SW480 (cell line): ENCODE measurements at regions not wholly inside any gene's neighbourhood (a gene's known extent, or its start where the extent isn't known, plus 50 kb on each side); places are given as distances from the start of the nearest gene placed in this dataset.
A peak's percentile ranks its signal among the peaks of the same experiment; 100 is the strongest.

Source experiments
- DNase-seq: peaks from one replicate; pipeline ENCODE4 v3.0.0-alpha.2; 2016; ENCODE audit warnings: low spot score

- no peak for DNase-seq
These were observed 1355.6 kb downstream of the FAM133A start for GRCh38 chrX:95029571-95029970.

- no peak for DNase-seq
These were observed 1366.1 kb downstream of the FAM133A start for GRCh38 chrX:95040104-95040503.

GRCh38 chrX:95044331-95044730 lies 1370.3 kb downstream of the FAM133A start:
- no peak for DNase-seq

- DNase-seq: no peak
These were observed 1382.0 kb downstream of the FAM133A start for GRCh38 chrX:95055991-95056390.

- peak; percentile 1 for DNase-seq
These were observed 1382.9 kb downstream of the FAM133A start for GRCh38 chrX:95056901-95057300.

- no peak for DNase-seq
These were observed 1383.3 kb downstream of the FAM133A start for GRCh38 chrX:95057341-95057740.

- no peak for DNase-seq
These were observed 1384.8 kb downstream of the FAM133A start for GRCh38 chrX:95058815-95059214.

- no peak for DNase-seq
These were observed 1385.9 kb downstream of the FAM133A start for GRCh38 chrX:95059909-95060308.

GRCh38 chrX:95063554-95063953 lies 1389.5 kb downstream of the FAM133A start:
- DNase-seq: no peak

- DNase-seq: no peak
These were observed 1391.1 kb downstream of the FAM133A start for GRCh38 chrX:95065151-95065550.

- DNase-seq: no peak
These were observed 1397.0 kb downstream of the FAM133A start for GRCh38 chrX:95071052-95071451.

GRCh38 chrX:95071621-95072020 lies 1397.6 kb downstream of the FAM133A start:
- no peak for DNase-seq

GRCh38 chrX:95076449-95076848 lies 1402.4 kb downstream of the FAM133A start:
- DNase-seq: peak; percentile 23

- DNase-seq: no peak
These were observed 1427.9 kb downstream of the FAM133A start for GRCh38 chrX:95101851-95102390.

- no peak for DNase-seq
These were observed 1443.5 kb downstream of the FAM133A start for GRCh38 chrX:95117556-95117955.

- no peak for DNase-seq
These were observed 1472.0 kb downstream of the FAM133A start for GRCh38 chrX:95145848-95146490.

- DNase-seq: no peak
These were observed 1478.8 kb downstream of the FAM133A start for GRCh38 chrX:95152810-95153209.

- no peak for DNase-seq
These were observed 1482.6 kb downstream of the FAM133A start for GRCh38 chrX:95156566-95156965.
